ENCODE measurements at regions not wholly inside any gene's neighbourhood (a gene's known extent, or its start where the extent isn't known, plus 50 kb on each side); places are given as distances from the start of the nearest gene placed in this dataset.

- H3K36me3 ChIP-seq (ENCODE audit: control insufficient read depth in 2 of 2, extremely low read depth in 1 of 2, insufficient read depth in 1 of 2, low read length in 1 of 2) = no peaks in the 10 kb centered on the region
- ATAC-seq (replicated peaks in 1 of 4) = no peak
- Mint-ChIP-seq H3K36me3 (no peaks in the 10 kb centered on the region), H3K4me1 (no peaks in the 10 kb centered on the region), H3K27me3 (no peaks in the 10 kb centered on the region), H3K27ac (no peak overlapping the region), H3K9me3 (peaks cover 0 to 9% (median 0%) of the 10 kb centered on the region in 3 donors), H3K4me3 (no peak overlapping the region)
- DNase-seq = no peak
- ChIA-PET CTCF (no interaction called here), POLR2A (no interaction called here)
- H3K4me1 ChIP-seq (ENCODE audit: control insufficient read depth in 1 of 2, extremely low read depth in 1 of 2, insufficient read depth in 2 of 2, low read length in 2 of 2) = no peaks in the 10 kb centered on the region
- H3K4me3 ChIP-seq (ENCODE audit: control insufficient read depth in 1 of 2, extremely low read depth in 1 of 2, low read length in 1 of 2) = no peak overlapping the region
- H3K27ac ChIP-seq (ENCODE audit: low read length) = no peak overlapping the region
- H3K9me3 ChIP-seq = no peaks in the 10 kb centered on the region
- H3K27me3 ChIP-seq (replicated peaks in 1 of 2; ENCODE audit: control insufficient read depth in 2 of 2, extremely low read depth in 1 of 2, insufficient read depth in 2 of 2, low read length in 1 of 2) = no peaks in the 10 kb centered on the region
- 94% methylated on average over 2 of the region's 3 CpGs for WGBS (ENCODE audit: insufficient coverage)
These were observed 216.5 kb downstream of the ZBBX start for GRCh38 chr3:167163580-167163979.

DNA sequence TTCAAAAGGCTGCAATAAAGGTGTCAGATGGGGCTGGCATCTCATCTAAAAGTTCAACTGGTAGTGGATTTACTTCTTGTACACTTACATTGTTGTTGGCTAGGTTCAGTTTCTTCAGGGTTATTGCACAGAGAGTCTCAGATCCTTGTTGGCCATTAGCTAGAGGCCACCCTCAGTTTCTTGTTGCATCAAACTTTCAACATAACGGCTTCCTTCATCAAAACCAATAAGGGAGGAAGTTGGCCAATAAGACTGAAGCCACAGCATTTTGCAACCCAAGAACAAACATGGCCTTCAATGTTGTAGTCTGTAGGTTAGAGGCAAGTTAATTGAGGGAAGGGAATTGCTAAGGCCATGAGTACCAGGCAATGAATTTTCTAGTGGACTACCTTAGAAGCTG, 218.0 kb downstream of the ZBBX start:
- CTCF ChIA-PET = no interaction called here
- Mint-ChIP-seq H3K4me3 (no peak overlapping the region), H3K9me3 (peaks cover 0 to 7% (median 5%) of the 10 kb centered on the region in 3 donors), H3K4me1 (no peaks in the 10 kb centered on the region), H3K36me3 (no peaks in the 10 kb centered on the region), H3K27ac (no peak overlapping the region), H3K27me3 (no peaks in the 10 kb centered on the region)
- H3K27ac ChIP-seq (ENCODE audit: low read length) = no peak overlapping the region
- DNase-seq = no peak
- no peaks in the 10 kb centered on the region for H3K27me3 ChIP-seq (replicated peaks in 1 of 2; ENCODE audit: control insufficient read depth in 2 of 2, extremely low read depth in 1 of 2, insufficient read depth in 2 of 2, low read length in 1 of 2)
- no peaks in the 10 kb centered on the region for H3K4me1 ChIP-seq (ENCODE audit: control insufficient read depth in 1 of 2, extremely low read depth in 1 of 2, insufficient read depth in 2 of 2, low read length in 2 of 2)
- H3K9me3 ChIP-seq = no peaks in the 10 kb centered on the region
- ATAC-seq (replicated peaks in 1 of 4) = no peak
- POLR2A ChIA-PET = no interaction called here
- H3K36me3 ChIP-seq (ENCODE audit: control insufficient read depth in 2 of 2, extremely low read depth in 1 of 2, insufficient read depth in 1 of 2, low read length in 1 of 2) = no peaks in the 10 kb centered on the region
- H3K4me3 ChIP-seq (ENCODE audit: control insufficient read depth in 1 of 2, extremely low read depth in 1 of 2, low read length in 1 of 2) = no peak overlapping the region
- WGBS (ENCODE audit: insufficient coverage) = no CpG with 5 or more reads among the region's 1 CpG

DNA sequence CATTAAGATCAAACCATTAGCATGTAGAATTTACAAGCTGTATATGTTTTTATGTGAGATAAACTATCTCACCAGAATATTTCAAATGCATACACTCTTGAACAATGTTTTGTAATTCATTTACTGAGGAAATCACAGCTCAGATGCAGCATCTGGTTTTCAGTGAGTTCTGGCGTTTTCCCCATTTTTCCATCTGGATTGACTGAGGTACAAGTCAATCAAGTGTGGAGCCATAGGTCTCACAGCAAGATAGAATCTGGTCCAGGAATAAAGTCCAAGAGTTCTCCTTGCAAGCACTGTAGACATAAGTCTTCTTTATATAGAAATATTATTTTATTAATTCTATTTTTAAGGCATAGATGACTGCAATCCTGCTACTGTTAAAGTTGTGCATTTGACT, 219.3 kb downstream of the ZBBX start:
- no peaks in the 10 kb centered on the region for H3K27me3 Mint-ChIP-seq
- no peaks in the 10 kb centered on the region for H3K27me3 ChIP-seq (replicated peaks in 1 of 2; ENCODE audit: control insufficient read depth in 2 of 2, extremely low read depth in 1 of 2, insufficient read depth in 2 of 2, low read length in 1 of 2)
- no peak overlapping the region for H3K4me3 Mint-ChIP-seq
- no peak overlapping the region for H3K27ac ChIP-seq (ENCODE audit: low read length)
- no peak overlapping the region for H3K27ac Mint-ChIP-seq
- H3K36me3 ChIP-seq (ENCODE audit: control insufficient read depth in 2 of 2, extremely low read depth in 1 of 2, insufficient read depth in 1 of 2, low read length in 1 of 2) = no peaks in the 10 kb centered on the region
- H3K4me1 Mint-ChIP-seq = no peaks in the 10 kb centered on the region
- ChIA-PET CTCF (no interaction called here), POLR2A (no interaction called here)
- H3K9me3 ChIP-seq = no peaks in the 10 kb centered on the region
- WGBS (ENCODE audit: insufficient coverage) = 67% methylated on average over 1 of the region's 1 CpG
- H3K36me3 Mint-ChIP-seq = no peaks in the 10 kb centered on the region
- DNase-seq (no peak), ATAC-seq (replicated peaks in 1 of 4) (no peak)
- H3K9me3 Mint-ChIP-seq = peaks cover 4 to 11% (median 5%) of the 10 kb centered on the region in 3 donors
- no peaks in the 10 kb centered on the region for H3K4me1 ChIP-seq (ENCODE audit: control insufficient read depth in 1 of 2, extremely low read depth in 1 of 2, insufficient read depth in 2 of 2, low read length in 2 of 2)
- H3K4me3 ChIP-seq (ENCODE audit: control insufficient read depth in 1 of 2, extremely low read depth in 1 of 2, low read length in 1 of 2) = no peak overlapping the region

DNA sequence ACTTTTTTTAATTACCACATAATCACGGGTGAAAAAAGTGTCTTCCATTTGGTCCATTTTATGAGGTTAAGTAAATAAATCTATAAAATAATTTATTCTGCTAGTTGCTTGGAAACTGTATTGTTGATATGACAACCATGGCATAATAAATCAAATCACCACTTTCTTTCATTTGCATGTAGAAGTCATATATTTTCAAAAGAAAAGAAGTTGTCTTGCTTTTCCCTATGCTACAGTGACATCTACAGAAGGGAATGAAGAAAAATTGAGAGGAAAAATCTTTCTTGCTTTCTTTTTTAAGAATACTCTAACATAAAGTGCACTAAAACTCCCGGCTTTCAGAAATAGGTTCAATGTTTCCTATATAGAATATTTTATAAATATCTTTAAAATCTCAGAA, 228.5 kb downstream of the ZBBX start:
- no peak for ATAC-seq (replicated peaks in 1 of 4)
- ChIA-PET POLR2A (no interaction called here), CTCF (no interaction called here)
- no peaks in the 10 kb centered on the region for H3K9me3 ChIP-seq
- H3K27ac ChIP-seq (ENCODE audit: low read length) = no peak overlapping the region
- Mint-ChIP-seq H3K36me3 (no peaks in the 10 kb centered on the region), H3K27me3 (no peaks in the 10 kb centered on the region), H3K27ac (no peak overlapping the region), H3K4me3 (no peak overlapping the region), H3K9me3 (peaks cover 0 to 19% (median 16%) of the 10 kb centered on the region in 3 donors), H3K4me1 (no peaks in the 10 kb centered on the region)
- H3K27me3 ChIP-seq (replicated peaks in 1 of 2; ENCODE audit: control insufficient read depth in 2 of 2, extremely low read depth in 1 of 2, insufficient read depth in 2 of 2, low read length in 1 of 2) = no peaks in the 10 kb centered on the region
- H3K4me1 ChIP-seq (ENCODE audit: control insufficient read depth in 1 of 2, extremely low read depth in 1 of 2, insufficient read depth in 2 of 2, low read length in 2 of 2) = no peaks in the 10 kb centered on the region
- DNase-seq = no peak
- H3K4me3 ChIP-seq (ENCODE audit: control insufficient read depth in 1 of 2, extremely low read depth in 1 of 2, low read length in 1 of 2) = no peak overlapping the region
- H3K36me3 ChIP-seq (ENCODE audit: control insufficient read depth in 2 of 2, extremely low read depth in 1 of 2, insufficient read depth in 1 of 2, low read length in 1 of 2) = no peaks in the 10 kb centered on the region
- no CpG with 5 or more reads among the region's 2 CpGs for WGBS (ENCODE audit: insufficient coverage)

DNA sequence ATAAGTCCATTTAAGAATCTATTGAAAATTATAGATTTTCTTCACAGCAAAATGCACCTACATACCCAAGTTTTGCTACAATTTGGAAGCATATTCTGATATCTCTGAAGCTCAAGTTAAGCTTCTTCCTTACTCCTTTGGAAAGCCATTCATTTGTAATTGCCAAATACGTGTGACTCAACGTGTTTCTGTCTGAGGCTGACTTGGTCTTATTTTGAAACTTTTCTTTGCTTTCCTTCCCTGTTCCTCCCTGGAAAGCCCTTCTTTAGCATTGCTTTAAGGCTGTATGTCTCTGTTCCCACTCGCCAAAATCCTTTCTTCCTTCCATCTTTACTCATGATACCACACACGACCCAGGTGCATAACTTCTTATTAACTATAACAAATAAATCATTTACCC, 232.0 kb downstream of the ZBBX start:
- no peaks in the 10 kb centered on the region for H3K4me1 ChIP-seq (ENCODE audit: control insufficient read depth in 1 of 2, extremely low read depth in 1 of 2, insufficient read depth in 2 of 2, low read length in 2 of 2)
- ChIA-PET POLR2A (no interaction called here), CTCF (interaction anchor here in 1 of 2 donors (0.6 kb wide), 1 partner anchor 799 kb away, joined by 3 read pairs; no protein-coding TSS in a partner anchor)
- no peaks in the 10 kb centered on the region for H3K27me3 ChIP-seq (replicated peaks in 1 of 2; ENCODE audit: control insufficient read depth in 2 of 2, extremely low read depth in 1 of 2, insufficient read depth in 2 of 2, low read length in 1 of 2)
- Mint-ChIP-seq H3K4me1 (no peaks in the 10 kb centered on the region), H3K27me3 (no peaks in the 10 kb centered on the region), H3K36me3 (no peaks in the 10 kb centered on the region), H3K4me3 (no peak overlapping the region), H3K9me3 (peaks cover 0 to 6% (median 4%) of the 10 kb centered on the region in 3 donors), H3K27ac (no peak overlapping the region)
- whole genome bisulfite sequencing (ENCODE audit: insufficient coverage) = 90% methylated on average over 4 of the region's 4 CpGs
- H3K27ac ChIP-seq (ENCODE audit: low read length) = no peak overlapping the region
- DNase-seq (no peak), ATAC-seq (replicated peaks in 1 of 4) (no peak)
- H3K4me3 ChIP-seq (ENCODE audit: control insufficient read depth in 1 of 2, extremely low read depth in 1 of 2, low read length in 1 of 2) = no peak overlapping the region
- no peaks in the 10 kb centered on the region for H3K36me3 ChIP-seq (ENCODE audit: control insufficient read depth in 2 of 2, extremely low read depth in 1 of 2, insufficient read depth in 1 of 2, low read length in 1 of 2)
- H3K9me3 ChIP-seq = no peaks in the 10 kb centered on the region

DNA sequence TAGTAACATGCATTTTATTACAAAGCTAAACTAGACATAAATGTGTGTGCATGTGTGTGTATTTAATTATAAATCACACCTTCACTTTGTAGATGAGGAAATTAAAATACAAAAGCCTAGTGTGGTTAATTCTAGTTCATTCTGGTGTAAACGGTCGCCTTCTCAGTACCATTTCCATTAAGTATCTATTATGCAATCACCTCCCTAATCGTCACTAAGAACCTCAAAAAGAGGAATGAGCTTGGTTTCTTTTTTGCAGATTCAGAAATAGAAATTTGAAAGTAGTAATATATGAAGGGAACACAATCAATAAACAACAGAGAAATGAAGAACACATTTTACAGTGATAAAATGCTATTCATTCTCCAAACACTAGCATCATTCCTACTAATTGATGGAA, 233.2 kb downstream of the ZBBX start:
- CTCF ChIA-PET = no interaction called here
- H3K4me1 Mint-ChIP-seq = no peaks in the 10 kb centered on the region
- no CpG with 5 or more reads among the region's 3 CpGs for WGBS (ENCODE audit: insufficient coverage)
- DNase-seq (no peak), ATAC-seq (replicated peaks in 1 of 4) (no peak)
- Histone ChIP-seq H3K9me3 (no peaks in the 10 kb centered on the region), H3K36me3 (ENCODE audit: control insufficient read depth in 2 of 2, extremely low read depth in 1 of 2, insufficient read depth in 1 of 2, low read length in 1 of 2) (no peaks in the 10 kb centered on the region), H3K27me3 (replicated peaks in 1 of 2; ENCODE audit: control insufficient read depth in 2 of 2, extremely low read depth in 1 of 2, insufficient read depth in 2 of 2, low read length in 1 of 2) (no peaks in the 10 kb centered on the region), H3K27ac (ENCODE audit: low read length) (no peak overlapping the region), H3K4me1 (ENCODE audit: control insufficient read depth in 1 of 2, extremely low read depth in 1 of 2, insufficient read depth in 2 of 2, low read length in 2 of 2) (no peaks in the 10 kb centered on the region), H3K4me3 (ENCODE audit: control insufficient read depth in 1 of 2, extremely low read depth in 1 of 2, low read length in 1 of 2) (no peak overlapping the region)
- no peak overlapping the region for H3K4me3 Mint-ChIP-seq
- POLR2A ChIA-PET = no interaction called here
- no peak overlapping the region for H3K27ac Mint-ChIP-seq
- peaks cover 0 to 6% (median 4%) of the 10 kb centered on the region in 3 donors for H3K9me3 Mint-ChIP-seq
- no peaks in the 10 kb centered on the region for H3K27me3 Mint-ChIP-seq
- H3K36me3 Mint-ChIP-seq = no peaks in the 10 kb centered on the region

DNA sequence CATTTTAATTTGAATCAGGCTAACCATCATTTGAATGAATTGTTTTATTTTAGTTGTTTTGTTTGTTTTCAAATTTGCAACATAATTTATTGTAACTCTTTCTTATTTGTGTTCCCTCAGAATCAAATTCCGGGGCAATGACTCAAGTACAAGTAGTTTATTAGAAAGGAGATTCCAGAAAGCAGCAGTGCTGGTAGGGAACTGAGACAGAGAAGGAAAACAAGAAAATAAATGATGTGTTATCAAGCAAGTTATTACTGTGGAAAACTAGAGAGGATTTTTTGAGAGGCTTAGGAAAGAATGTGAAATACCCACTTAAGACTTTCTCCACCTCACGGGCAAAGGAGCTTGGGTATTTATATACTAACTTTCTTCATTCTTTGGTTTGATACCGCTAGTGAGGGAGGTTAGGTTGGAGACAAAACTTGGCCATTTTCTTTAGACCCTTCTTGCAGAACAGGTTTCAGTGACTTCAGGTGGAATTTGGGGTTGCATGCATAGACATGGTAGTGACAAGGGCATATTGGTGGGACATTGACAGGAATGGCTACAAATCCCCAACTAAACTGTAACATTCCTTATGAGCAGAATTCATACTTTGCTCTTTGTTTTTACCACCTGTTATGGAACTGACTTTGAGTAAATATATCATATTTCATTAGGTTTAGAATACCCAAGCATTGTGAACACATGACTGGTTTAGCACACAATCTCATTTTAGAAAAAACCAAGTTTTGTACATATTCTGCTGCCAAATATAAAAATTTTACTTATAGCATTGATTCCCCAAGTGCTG, 254.3 kb downstream of the ZBBX start:
- ATAC-seq (replicated peaks in 1 of 4) = no peak
- Histone ChIP-seq H3K9me3 (no peaks in the 10 kb centered on the region), H3K36me3 (ENCODE audit: control insufficient read depth in 2 of 2, extremely low read depth in 1 of 2, insufficient read depth in 1 of 2, low read length in 1 of 2) (no peaks in the 10 kb centered on the region), H3K27me3 (replicated peaks in 1 of 2; ENCODE audit: control insufficient read depth in 2 of 2, extremely low read depth in 1 of 2, insufficient read depth in 2 of 2, low read length in 1 of 2) (no peaks in the 10 kb centered on the region), H3K4me1 (ENCODE audit: control insufficient read depth in 1 of 2, extremely low read depth in 1 of 2, insufficient read depth in 2 of 2, low read length in 2 of 2) (no peaks in the 10 kb centered on the region), H3K4me3 (ENCODE audit: control insufficient read depth in 1 of 2, extremely low read depth in 1 of 2, low read length in 1 of 2) (no peak overlapping the region), H3K27ac (ENCODE audit: low read length) (no peak overlapping the region)
- H3K9me3 Mint-ChIP-seq = peaks cover 3 to 25% (median 5%) of the 10 kb centered on the region in 3 donors
- WGBS (ENCODE audit: insufficient coverage) = no CpG with 5 or more reads among the region's 3 CpGs
- H3K4me3 Mint-ChIP-seq = no peak overlapping the region
- H3K36me3 Mint-ChIP-seq = no peaks in the 10 kb centered on the region
- DNase-seq = no peak
- no peaks in the 10 kb centered on the region for H3K4me1 Mint-ChIP-seq
- H3K27me3 Mint-ChIP-seq = no peaks in the 10 kb centered on the region
- ChIA-PET CTCF (no interaction called here), POLR2A (no interaction called here)
- no peak overlapping the region for H3K27ac Mint-ChIP-seq
